NAMALWA (cell line): ENCODE measurements at regions not wholly inside any gene's neighbourhood (a gene's known extent, or its start where the extent isn't known, plus 50 kb on each side); places are given as distances from the start of the nearest gene placed in this dataset.

Experiments
- DNase-seq: peaks from one replicate; pipeline ENCODE4 v3.0.0-alpha.2; 2015; ENCODE audit warnings: low spot score

DNA sequence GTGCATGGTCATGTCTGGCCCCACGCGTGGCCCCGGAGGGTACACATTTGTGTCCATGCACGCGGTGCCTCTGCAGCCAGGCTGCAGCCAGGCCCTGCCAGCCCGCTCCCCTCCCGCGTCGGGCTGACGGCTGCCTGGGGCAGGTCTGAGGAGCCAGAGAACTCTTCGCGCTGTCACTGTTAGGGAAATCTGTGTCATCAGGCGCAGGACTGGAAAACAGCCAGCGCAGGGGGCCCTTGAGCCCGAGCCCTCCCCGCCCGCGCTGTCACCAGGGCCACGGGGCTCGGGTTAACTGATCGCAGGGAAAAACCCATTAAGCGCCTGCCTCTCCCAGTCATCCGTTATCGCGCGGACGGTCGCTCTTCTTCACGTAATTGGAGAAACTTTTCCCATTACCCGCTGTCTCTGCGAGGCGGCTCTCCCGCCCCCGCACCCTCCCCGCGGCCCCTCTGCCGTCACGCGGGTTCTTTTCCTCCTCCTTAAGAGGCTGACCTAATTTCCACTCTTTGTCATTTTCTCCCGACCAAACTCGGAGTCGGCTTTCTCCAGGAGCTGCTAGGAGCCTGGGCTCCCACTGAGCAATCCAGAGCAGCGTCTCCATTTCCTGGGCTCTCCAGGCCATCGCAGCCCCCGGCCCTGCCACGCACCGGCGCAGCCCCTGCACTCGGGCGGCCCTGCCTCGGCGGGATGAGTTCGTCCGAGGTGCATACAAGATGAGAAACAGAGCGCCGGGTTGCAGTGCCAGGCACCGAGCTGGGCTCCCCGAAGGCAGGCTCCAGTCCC, 57.5 kb upstream of the PRR23E start:
- DNase-seq, result no peak

DNA sequence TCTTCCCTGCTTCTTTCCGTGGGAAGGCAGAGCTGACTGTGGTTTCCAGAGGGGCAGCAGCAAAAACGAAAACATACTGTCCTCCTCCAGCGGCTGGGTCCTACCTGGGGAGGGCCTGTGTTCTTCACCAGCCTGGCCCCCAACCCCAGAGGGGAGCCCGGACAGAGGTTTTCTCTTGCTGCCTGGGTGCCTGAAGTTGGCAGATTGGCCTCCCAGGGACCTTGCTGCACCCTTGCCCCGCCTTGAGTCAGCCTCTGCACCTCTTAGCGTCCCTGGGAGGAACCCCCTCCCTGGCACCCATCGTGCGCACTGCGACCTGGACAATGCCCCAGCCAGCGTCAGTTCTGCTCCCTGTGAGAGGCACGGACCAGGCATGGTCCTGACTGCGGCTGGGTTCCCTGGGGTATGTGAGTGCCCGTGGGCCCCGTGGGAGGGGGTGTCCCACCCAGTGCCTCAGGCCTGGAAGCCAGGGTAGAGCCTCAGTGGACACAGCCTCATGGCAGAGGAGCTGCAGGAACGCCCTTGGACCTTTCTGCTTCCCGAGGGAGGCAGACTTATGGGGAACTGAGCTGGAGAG, 56.8 kb upstream of the PRR23E start:
- DNase-seq, result no peak

DNA sequence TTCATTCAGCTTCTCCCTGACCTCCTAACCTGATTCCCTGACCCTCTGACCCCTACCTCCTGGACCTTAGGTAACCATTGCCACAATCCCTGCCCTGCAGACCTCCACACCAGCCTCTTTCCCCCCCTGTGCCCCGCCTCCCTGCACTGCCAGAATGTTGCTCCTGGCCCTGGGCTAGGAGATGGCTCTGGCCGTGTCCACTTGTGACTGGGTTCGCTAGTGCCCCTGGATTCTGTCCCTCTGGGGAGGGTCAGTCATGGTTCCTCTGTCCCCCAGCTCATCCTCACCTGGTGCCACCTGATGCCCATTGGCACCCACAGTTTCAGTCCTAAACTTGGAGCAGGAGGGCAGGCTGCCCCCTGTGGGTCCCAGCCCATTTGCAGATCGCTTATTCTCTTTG, 56.2 kb upstream of the PRR23E start:
- DNase-seq, result no peak

DNA sequence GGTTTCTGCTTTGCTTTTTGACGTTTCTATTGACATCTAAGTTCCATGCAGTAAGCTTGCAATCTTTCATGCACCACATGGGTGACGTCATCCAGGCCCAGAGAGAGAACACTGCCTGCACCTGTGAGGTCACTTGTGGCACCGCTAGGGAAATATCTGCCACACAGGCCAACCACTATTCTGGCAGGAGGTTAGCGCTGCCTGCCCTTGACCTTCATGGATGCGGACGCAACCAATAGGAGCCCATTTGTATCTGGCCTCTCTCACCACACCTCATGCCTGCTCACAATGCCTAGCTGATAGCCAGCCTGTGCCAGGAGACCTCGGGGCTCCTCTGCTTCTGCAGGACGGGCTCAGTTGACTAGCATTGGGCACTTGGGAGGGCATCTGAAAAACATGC, 55.8 kb upstream of the PRR23E start:
- DNase-seq, result no peak

DNA sequence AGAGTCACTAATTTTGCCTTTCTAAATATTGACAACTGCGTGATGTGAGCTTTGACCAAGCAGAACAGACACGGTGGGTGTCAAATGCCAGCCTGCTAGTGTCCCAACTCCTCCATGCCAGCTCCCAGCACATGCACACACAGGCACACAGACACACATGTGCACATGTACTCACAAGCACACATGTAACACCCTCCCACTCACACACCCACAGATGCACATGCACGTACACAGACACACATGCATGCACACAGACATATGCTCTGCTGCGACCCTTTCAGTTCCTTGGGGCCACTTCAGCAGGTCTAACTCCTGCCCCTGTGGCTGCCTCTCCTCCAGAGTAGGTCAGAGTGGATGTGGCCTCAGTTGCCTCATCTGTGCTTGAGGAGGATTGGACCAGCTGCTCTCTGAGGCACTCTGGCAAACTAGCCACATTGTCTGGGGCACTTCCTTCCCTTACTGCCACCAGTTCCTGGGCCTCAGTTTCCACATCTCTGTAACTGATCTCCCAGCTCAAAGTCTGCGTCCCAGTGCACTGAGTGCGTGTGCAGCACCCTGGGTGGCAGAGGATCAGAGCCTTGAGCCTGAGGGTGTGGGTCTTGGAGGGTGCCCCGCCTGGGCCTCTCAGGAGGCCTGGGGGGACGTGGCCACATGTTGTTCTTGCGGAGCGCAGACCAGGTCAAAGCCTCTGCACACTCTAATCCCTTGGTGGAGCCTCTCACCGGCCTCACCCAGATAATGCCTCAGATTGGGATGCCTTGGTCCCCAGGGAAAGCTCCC, 55.0 kb upstream of the PRR23E start:
- no peak for DNase-seq

DNA sequence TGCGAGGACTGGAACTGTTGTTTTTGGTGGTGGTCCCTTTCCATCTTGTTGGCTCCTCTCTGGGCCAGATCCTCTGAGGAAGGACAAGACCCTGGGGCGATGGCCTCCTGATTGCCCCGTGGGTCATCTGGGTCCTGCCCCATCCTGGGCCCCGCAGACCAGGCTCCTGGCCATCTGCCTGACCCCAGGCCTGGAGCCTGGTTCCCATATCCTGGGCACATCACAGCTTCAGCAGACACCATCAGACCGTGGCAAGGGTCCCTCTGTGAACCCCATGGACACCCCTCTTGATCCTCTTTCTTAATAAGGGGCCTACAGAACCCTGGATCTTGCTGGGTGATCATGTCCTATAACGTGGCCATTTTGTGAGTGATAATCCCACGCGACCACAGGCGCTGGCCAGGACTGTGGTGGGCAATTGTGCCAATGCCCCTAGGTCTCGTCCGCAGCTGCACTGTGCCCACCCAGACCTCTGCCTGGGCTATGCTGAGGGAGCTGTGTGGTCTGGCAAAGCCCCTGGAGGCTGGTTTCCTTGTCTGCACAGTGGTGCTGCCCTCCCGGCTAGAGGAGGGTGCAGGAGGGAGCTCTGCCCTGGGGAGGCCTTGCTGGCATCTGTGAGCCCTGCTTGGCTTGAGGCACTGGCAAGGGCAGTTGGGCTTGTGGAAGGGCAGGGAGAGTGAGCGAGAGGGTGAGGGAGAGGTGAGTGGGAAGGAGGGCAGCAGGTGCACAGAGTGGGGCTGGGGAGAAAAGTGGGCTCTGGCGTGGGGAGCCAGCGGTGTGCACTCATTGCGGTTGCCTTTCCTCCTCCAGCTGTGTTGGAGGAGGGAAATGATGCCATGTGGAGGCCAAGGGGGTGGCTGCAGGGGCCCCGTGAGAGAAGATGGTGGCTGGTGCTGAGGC, 53.1 kb upstream of the PRR23E start:
- no peak for DNase-seq

DNA sequence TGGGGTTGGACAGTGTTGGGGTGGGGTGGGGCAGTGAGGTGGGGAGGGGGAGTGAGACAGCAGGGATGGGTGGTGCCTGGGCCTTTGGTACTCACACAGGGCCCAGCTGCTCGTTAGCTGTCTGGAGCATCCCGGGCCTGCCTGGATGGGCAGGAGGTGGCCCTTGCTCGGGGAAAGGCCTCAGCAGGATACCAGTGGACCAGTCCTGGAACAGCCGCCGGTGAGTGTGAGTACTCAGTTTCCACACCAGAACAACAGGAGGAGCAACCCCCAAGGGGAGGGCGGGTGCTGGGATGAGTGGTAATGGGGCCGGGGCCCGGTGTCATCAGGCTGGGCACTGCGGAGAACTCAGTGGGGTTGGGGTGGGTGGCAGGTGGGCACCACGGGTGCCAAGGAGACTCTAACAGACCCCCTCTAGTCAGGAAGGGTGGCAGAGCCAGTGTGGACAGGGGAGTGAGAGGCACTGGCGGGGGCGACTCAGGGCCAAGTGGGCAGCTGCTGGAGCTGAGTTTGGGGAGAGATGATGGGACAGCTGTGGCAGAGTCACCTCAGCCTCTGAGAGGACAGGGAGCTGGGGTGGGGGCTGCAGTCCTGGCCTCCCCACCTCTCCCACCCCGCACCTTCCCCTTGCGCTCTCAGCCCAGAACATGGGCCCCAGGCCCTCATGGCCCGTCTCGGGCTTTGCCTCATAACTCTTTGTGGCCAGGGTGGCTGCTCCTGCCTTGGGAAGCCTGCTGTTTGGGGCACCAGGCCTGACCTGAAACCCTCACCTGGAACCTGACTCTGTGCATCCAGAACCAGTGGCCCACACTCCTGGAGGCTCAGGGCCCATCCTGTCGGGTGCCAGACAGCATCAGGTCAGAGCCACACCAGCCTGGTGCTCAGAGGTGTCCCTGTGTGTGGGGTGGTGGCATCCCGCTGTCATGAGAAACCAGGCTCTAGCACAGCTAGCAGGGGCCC, 52.1 kb upstream of the PRR23E start:
- no peak for DNase-seq

DNA sequence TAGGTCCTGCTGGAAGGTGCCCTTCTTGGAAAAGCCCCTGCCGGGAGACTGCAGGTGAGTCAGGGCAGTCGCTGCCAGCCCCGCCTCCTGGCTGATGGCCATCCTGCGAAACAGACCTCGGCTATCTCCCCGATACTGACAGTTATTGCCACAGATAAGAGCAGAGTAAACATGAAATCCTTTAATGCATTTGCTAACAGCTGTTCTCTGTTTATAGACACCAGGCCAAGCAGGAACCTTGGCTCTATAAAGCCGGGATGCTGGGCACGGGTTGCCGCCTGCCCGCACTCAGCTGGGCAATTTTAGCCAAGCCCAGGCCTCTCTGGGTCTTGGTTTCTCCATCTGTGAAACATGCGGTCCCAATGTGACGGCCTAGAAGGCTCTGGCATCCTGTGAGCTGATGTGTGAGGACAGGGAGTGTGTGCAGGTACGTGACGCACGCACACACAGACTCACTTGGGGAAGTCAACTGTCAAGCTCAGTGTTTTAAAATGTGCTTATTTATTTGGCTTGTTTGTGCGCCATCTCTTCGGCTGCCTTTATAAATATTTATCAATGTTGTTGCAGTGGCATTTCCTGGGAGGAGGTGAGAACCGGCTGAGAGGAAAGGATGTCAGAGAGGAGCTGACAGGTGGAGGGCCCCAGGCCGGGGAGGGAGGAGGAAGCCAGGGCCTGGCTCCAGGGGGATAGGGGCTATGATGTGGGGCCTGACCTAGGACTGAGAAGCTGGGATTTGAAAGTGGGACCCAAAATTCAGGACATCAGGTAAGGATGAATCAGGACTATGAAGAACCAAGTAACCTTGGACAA, 50.8 kb upstream of the PRR23E start:
- DNase-seq, result no peak
